ENCODE measurements at regions not wholly inside any gene's neighbourhood (a gene's known extent, or its start where the extent isn't known, plus 50 kb on each side); places are given as distances from the start of the nearest gene placed in this dataset.

GRCh38 chr4:54172156-54172555 lies 56.9 kb upstream of the PDGFRA start:
- Histone ChIP-seq H3K27me3 (ENCODE audit: control insufficient read depth in 3 of 3, insufficient read depth in 3 of 3, low read depth in 1 of 3, low read length in 3 of 3) (no peaks in the 10 kb centered on the region), H2AFZ (ENCODE audit: low read length) (no peak overlapping the region), H3K9me3 (replicated peaks in 1 of 2; ENCODE audit: control insufficient read depth in 2 of 2, insufficient read depth in 1 of 2, low read depth in 1 of 2, low read length in 2 of 2) (no peaks in the 10 kb centered on the region), H3K27ac (replicated peaks; ENCODE audit: low read length) (no peak overlapping the region), H4K8ac (ENCODE audit: low read depth, low read length) (no peak overlapping the region), H2AK5ac (ENCODE audit: low read depth, low read length) (no peak overlapping the region), H2BK5ac (ENCODE audit: low read length) (no peak overlapping the region), H3K4ac (ENCODE audit: low read length) (no peak overlapping the region), H2BK120ac (ENCODE audit: low read depth, low read length) (no peak overlapping the region), H4K91ac (ENCODE audit: low read depth, low read length, poor library complexity) (no peak overlapping the region), H2BK12ac (ENCODE audit: low read length) (no peak overlapping the region), H3K36me3 (replicated peaks in 1 of 2; ENCODE audit: control insufficient read depth in 2 of 2, insufficient read depth in 2 of 2, low read length in 2 of 2) (no peaks in the 10 kb centered on the region), H3K4me1 (ENCODE audit: control insufficient read depth in 2 of 2, insufficient read depth in 1 of 2, low read depth in 1 of 2, low read length in 2 of 2) (no peaks in the 10 kb centered on the region), H3K79me1 (ENCODE audit: low read depth, low read length) (no peaks in the 10 kb centered on the region), H3K4me3 (ENCODE audit: low read length in 2 of 2) (no peak overlapping the region), H3K23ac (ENCODE audit: low read depth, low read length, poor library complexity) (no peak overlapping the region), H3K9ac (ENCODE audit: low read depth, low read length, poor library complexity) (no peak overlapping the region), H3K14ac (ENCODE audit: low read length) (no peak overlapping the region), H3K4me2 (ENCODE audit: insufficient read depth, low read length, poor library complexity, severe bottlenecking) (no peak overlapping the region), H3K18ac (ENCODE audit: low read length) (no peak overlapping the region), H2BK15ac (ENCODE audit: low read length) (no peak overlapping the region)
- WGBS, 2 donors (ENCODE audit: extremely low coverage in 2 of 2, insufficient read length in 2 of 2, insufficient replicate concordance in 1 of 2): no CpG with 5 or more reads among the region's 4 CpGs
- no peak for DNase-seq (ENCODE audit: low spot score)

GRCh38 chr4:54173281-54173912 lies 55.7 kb upstream of the PDGFRA start:
- H3K4me3 ChIP-seq (ENCODE audit: low read length in 2 of 2): no peak overlapping the region
- no peak overlapping the region for H2BK120ac ChIP-seq (ENCODE audit: low read depth, low read length)
- 78% methylated on average over 1 of the region's 4 CpGs; no CpG with 5 or more reads in 1 of the 2 donors for WGBS, 2 donors (ENCODE audit: extremely low coverage in 2 of 2, insufficient read length in 2 of 2, insufficient replicate concordance in 1 of 2)
- H3K4me1 ChIP-seq (ENCODE audit: control insufficient read depth in 2 of 2, insufficient read depth in 1 of 2, low read depth in 1 of 2, low read length in 2 of 2): no peaks in the 10 kb centered on the region
- H2AK5ac ChIP-seq (ENCODE audit: low read depth, low read length): no peak overlapping the region
- H3K9ac ChIP-seq (ENCODE audit: low read depth, low read length, poor library complexity): no peak overlapping the region
- H3K18ac ChIP-seq (ENCODE audit: low read length): no peak overlapping the region
- H3K14ac ChIP-seq (ENCODE audit: low read length): no peak overlapping the region
- no peak for DNase-seq (ENCODE audit: low spot score)
- H2BK15ac ChIP-seq (ENCODE audit: low read length): no peak overlapping the region
- H3K4me2 ChIP-seq (ENCODE audit: insufficient read depth, low read length, poor library complexity, severe bottlenecking): no peak overlapping the region
- no peaks in the 10 kb centered on the region for H3K9me3 ChIP-seq (replicated peaks in 1 of 2; ENCODE audit: control insufficient read depth in 2 of 2, insufficient read depth in 1 of 2, low read depth in 1 of 2, low read length in 2 of 2)
- no peaks in the 10 kb centered on the region for H3K36me3 ChIP-seq (replicated peaks in 1 of 2; ENCODE audit: control insufficient read depth in 2 of 2, insufficient read depth in 2 of 2, low read length in 2 of 2)
- H2BK5ac ChIP-seq (ENCODE audit: low read length): no peak overlapping the region
- no peak overlapping the region for H4K8ac ChIP-seq (ENCODE audit: low read depth, low read length)
- H3K27ac ChIP-seq (replicated peaks; ENCODE audit: low read length): no peak overlapping the region
- no peak overlapping the region for H3K4ac ChIP-seq (ENCODE audit: low read length)
- no peaks in the 10 kb centered on the region for H3K27me3 ChIP-seq (ENCODE audit: control insufficient read depth in 3 of 3, insufficient read depth in 3 of 3, low read depth in 1 of 3, low read length in 3 of 3)
- H2BK12ac ChIP-seq (ENCODE audit: low read length): no peak overlapping the region
- no peak overlapping the region for H3K23ac ChIP-seq (ENCODE audit: low read depth, low read length, poor library complexity)
- H4K91ac ChIP-seq (ENCODE audit: low read depth, low read length, poor library complexity): no peak overlapping the region
- H2AFZ ChIP-seq (ENCODE audit: low read length): no peak overlapping the region
- H3K79me1 ChIP-seq (ENCODE audit: low read depth, low read length): no peaks in the 10 kb centered on the region

- Histone ChIP-seq H3K18ac (ENCODE audit: low read length) (no peak overlapping the region), H2BK120ac (ENCODE audit: low read depth, low read length) (no peak overlapping the region), H3K9me3 (replicated peaks in 1 of 2; ENCODE audit: control insufficient read depth in 2 of 2, insufficient read depth in 1 of 2, low read depth in 1 of 2, low read length in 2 of 2) (no peaks in the 10 kb centered on the region), H3K79me1 (ENCODE audit: low read depth, low read length) (no peaks in the 10 kb centered on the region), H3K27ac (replicated peaks; ENCODE audit: low read length) (no peak overlapping the region), H3K4ac (ENCODE audit: low read length) (no peak overlapping the region), H2AFZ (ENCODE audit: low read length) (no peak overlapping the region), H4K8ac (ENCODE audit: low read depth, low read length) (no peak overlapping the region), H3K14ac (ENCODE audit: low read length) (no peak overlapping the region), H3K4me3 (ENCODE audit: low read length in 2 of 2) (no peak overlapping the region), H3K36me3 (replicated peaks in 1 of 2; ENCODE audit: control insufficient read depth in 2 of 2, insufficient read depth in 2 of 2, low read length in 2 of 2) (no peaks in the 10 kb centered on the region), H3K4me2 (ENCODE audit: insufficient read depth, low read length, poor library complexity, severe bottlenecking) (no peak overlapping the region), H3K23ac (ENCODE audit: low read depth, low read length, poor library complexity) (no peak overlapping the region), H2BK5ac (ENCODE audit: low read length) (no peak overlapping the region), H3K9ac (ENCODE audit: low read depth, low read length, poor library complexity) (no peak overlapping the region), H2AK5ac (ENCODE audit: low read depth, low read length) (no peak overlapping the region), H2BK15ac (ENCODE audit: low read length) (no peak overlapping the region), H3K4me1 (ENCODE audit: control insufficient read depth in 2 of 2, insufficient read depth in 1 of 2, low read depth in 1 of 2, low read length in 2 of 2) (no peaks in the 10 kb centered on the region), H4K91ac (ENCODE audit: low read depth, low read length, poor library complexity) (no peak overlapping the region), H2BK12ac (ENCODE audit: low read length) (no peak overlapping the region), H3K27me3 (ENCODE audit: control insufficient read depth in 3 of 3, insufficient read depth in 3 of 3, low read depth in 1 of 3, low read length in 3 of 3) (no peaks in the 10 kb centered on the region)
- no peak for DNase-seq (ENCODE audit: low spot score)
- WGBS, 2 donors (ENCODE audit: extremely low coverage in 2 of 2, insufficient read length in 2 of 2, insufficient replicate concordance in 1 of 2): no CpG with 5 or more reads among the region's 2 CpGs
Measured at GRCh38 chr4:54176202-54176601, 52.9 kb upstream of the PDGFRA start.
